HG03565 (cell line): ENCODE measurements at regions not wholly inside any gene's neighbourhood (a gene's known extent, or its start where the extent isn't known, plus 50 kb on each side); places are given as distances from the start of the nearest gene placed in this dataset.
"Not testable (repeated sequence)": the region's sequence is repeated elsewhere in the genome, so short reads cannot be mapped to it uniquely, and the experiment has no call there.

Experiments
- ATAC-seq: cut with Tn5 transposase; IDR thresholded peaks from one replicate; pipeline ENCODE4 v1.9.1; 2021; ENCODE audit warnings: mild to moderate bottlenecking, moderate library complexity; ENCODE audit not compliant: unreplicated experiment

DNA sequence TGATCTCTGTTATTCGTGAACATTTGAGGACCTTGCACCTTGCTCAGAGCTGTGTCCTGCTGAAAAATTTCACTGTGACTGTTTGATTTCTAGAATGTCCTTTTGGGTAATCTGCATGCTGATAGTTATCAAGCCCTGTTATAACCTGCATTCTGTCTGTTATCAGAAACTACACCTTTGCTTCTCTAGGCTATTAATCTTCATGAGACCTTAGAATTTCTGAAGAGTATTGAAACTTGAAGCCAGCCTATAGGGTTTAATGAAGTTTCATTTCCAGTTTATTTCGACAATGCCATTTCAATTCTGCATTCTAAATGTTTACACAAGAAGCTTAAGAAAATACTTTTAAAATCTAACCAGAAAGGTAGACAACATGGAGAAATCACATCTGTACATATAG, 856.2 kb downstream of the SORCS1 start:
- no peak for ATAC-seq

DNA sequence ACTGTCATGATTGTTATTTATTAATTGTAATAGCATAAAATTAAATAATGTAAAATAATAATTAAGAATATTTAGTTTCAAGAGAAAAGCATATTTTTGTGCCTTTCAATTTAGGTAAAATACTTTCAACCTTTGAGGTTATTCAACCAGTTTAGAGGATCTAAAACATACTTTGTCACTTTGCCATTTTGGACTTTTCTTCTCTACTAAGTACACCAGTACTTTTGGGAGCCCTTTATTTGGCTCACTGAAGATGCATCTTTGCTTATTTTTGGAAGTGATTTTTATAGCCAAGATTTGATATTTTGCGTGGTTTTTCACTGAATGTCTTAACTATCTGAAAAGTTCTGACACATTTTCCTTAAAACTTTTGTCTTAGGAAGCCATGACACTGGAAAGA, 860.5 kb downstream of the SORCS1 start:
- no peak for ATAC-seq

- no peak for ATAC-seq
These were observed 861.5 kb downstream of the SORCS1 start for GRCh38 chr10:106302961-106303360.

- no peak for ATAC-seq
These were observed 863.4 kb downstream of the SORCS1 start for GRCh38 chr10:106301146-106301545.

DNA sequence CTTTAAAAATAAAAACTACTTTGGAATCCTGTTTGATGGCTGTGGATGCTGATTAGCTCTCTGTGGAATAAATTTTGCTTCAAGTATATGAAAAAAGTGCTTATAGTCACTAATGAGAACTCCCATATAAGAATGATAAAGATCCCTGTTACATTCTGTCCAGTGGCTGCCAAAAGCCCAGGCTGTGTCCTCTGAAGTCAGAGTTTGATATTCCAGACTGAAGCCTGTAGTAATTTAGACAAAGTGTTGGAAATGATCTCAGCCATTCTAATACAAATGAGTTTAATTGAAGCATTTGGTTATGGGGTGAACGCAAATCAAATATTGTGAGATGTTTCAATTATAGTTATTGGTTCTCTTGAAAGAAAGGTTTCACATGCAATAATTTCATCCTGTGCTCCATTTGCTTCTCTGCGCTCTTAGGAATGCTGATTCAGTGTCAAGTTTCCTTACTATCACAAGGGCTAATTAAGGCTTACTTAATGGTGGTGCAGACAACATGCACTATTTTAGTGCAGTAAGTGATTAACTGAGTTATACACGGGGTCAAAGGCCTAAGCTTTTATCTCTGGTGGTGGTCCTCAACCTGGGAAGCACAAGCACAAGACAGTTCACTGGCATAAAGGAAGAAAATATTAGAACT, 867.6 kb downstream of the SORCS1 start:
- ATAC-seq, result no peak

- no peak for ATAC-seq
These were observed 879.5 kb downstream of the SORCS1 start for GRCh38 chr10:106284802-106285587.

DNA sequence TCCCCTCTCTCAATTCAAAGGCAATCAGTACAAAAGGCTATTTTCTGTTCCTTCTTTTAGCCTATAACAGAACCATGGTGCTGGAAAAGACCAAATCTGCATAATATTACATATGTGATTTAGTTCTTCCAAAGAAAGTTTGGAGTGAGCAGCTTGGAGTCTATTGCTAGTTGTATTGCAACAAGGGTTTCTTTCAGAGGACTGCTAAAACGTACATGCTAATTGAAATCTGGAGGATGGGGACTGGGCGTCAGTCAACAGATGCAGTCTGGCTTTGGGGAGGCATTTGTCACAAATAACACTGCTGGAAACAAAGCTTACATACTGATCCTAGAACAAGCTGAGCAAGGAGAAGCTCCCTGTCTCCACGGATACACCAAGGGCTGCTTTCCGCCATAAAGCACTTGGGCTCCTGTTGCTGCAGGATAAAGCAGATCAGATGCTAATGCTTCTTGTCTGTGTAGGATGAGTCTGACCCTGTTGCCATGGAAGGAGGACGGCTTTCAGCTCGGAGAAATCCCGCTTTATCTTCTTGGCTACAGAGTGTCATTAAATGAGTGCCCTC, 883.5 kb downstream of the SORCS1 start:
- no peak for ATAC-seq

GRCh38 chr10:106278383-106278782, 886.1 kb downstream of the SORCS1 start:
- no peak for ATAC-seq

- no peak for ATAC-seq
These were observed 893.3 kb downstream of the SORCS1 start for GRCh38 chr10:106271237-106271636.

GRCh38 chr10:106268000-106268399, 896.5 kb downstream of the SORCS1 start:
- ATAC-seq, result no peak

- no peak for ATAC-seq
These were observed 896.9 kb downstream of the SORCS1 start for GRCh38 chr10:106267591-106267990.

GRCh38 chr10:106257432-106257831, 907.1 kb downstream of the SORCS1 start:
- ATAC-seq, result not testable (repeated sequence)

GRCh38 chr10:106255111-106255678, 909.3 kb downstream of the SORCS1 start:
- ATAC-seq, result no peak

- no peak for ATAC-seq
These were observed 910.4 kb downstream of the SORCS1 start for GRCh38 chr10:106254071-106254470.

- ATAC-seq, result no peak
These were observed 912.0 kb downstream of the SORCS1 start for GRCh38 chr10:106252541-106252940.

GRCh38 chr10:106251573-106251972, 912.9 kb downstream of the SORCS1 start:
- ATAC-seq, result no peak

GRCh38 chr10:106242301-106242700, 922.2 kb downstream of the SORCS1 start:
- no peak for ATAC-seq

DNA sequence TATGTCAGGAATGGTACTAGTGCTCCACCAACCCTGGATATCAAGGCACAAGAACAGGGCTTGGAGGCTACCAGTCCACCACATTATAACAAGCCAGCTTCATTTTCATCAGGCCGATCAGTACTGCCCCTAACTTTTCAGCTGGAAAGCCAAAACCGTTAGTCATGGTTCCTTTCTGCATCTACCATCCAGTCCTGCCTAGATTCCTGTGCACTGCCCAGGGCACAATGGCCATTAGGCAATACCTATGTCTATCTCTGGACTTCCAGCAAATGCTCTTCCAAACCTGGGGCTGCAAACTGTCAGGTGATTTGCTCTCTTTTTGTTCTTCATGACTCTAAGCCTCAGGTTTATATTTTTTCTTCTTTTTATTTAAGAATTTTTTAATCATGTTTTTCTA, 937.7 kb downstream of the SORCS1 start:
- ATAC-seq, result no peak

DNA sequence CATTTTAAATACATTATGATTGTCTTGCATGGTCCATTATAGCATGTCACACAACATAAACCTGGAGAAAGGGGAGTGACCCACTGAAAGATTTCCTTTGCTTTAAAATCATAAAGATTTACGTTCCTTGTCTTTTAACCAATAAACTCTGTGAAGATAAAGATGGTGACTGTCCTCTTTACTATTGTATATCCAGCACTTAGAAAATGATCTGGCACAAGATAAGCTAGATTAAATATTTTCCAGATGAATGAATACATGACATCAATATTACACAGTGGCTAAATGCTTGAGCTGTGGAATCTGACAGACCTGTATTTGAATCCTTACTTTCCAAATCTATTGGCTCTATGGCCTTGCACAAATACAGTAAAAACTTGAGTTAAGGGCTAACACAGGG, 938.4 kb downstream of the SORCS1 start:
- no peak for ATAC-seq

GRCh38 chr10:106224676-106225075, 939.8 kb downstream of the SORCS1 start:
- no peak for ATAC-seq

DNA sequence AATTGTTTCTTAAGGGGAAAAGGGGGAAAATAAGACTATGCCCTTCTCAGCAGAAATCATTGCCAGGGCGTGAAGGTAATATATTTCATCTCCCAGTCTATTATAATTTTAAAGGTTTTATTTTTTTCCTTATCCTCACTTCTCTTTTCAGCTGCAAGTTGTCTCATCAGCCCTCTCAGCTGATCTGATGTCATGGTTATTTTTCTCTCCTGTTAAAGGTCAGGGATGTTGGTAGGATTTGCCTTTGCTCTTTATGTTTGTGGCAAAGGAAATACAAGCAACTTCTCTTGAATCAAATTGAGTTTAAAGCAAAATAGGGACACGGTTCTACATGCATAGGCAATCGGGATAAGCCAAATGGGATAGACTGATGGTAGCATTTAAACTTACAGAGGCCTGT, 946.9 kb downstream of the SORCS1 start:
- no peak for ATAC-seq

GRCh38 chr10:106216085-106216484, 948.4 kb downstream of the SORCS1 start:
- ATAC-seq, result no peak
